Activated T-helper 1 cell treated with anti-CD3 and anti-CD28 coated beads, Interleukin-12 subunit alpha, Interleukin-12 subunit beta, Interleukin-2, Interleukin-4 antibody, amounts not matched to agents 30 ng/mL and 10 ng/mL and 1 ng/mL, durations not matched to agents 14 hours and 24 hours and 36 hours (primary cell): ENCODE measurements at regions not wholly inside any gene's neighbourhood (a gene's known extent, or its start where the extent isn't known, plus 50 kb on each side); places are given as distances from the start of the nearest gene placed in this dataset.
"Not testable (repeated sequence)": the region's sequence is repeated elsewhere in the genome, so short reads cannot be mapped to it uniquely, and the experiment has no call there.

ENCODE experiments used
- DNase-seq: peaks from one replicate; pipeline ENCODE4 v3.0.0; 2021; ENCODE audit warnings: low spot score
- H3K27ac Mint-ChIP-seq: one replicate; pipeline ENCODE4 v1.8.0; 2021; ENCODE audit warnings: mild to moderate bottlenecking, mixed read lengths
- H3K27me3 Mint-ChIP-seq: one replicate; pipeline ENCODE4 v1.8.0; 2022; ENCODE audit warnings: mild to moderate bottlenecking, moderate library complexity, mixed read lengths; ENCODE audit not compliant: insufficient read depth
- H3K36me3 Mint-ChIP-seq: one replicate; pipeline ENCODE4 v1.8.0; 2021; ENCODE audit warnings: low read depth, mixed read lengths
- H3K4me1 Mint-ChIP-seq: one replicate; pipeline ENCODE4 v1.8.0; 2021; ENCODE audit warnings: low read depth, mixed read lengths
- H3K4me3 Mint-ChIP-seq: one replicate; pipeline ENCODE4 v1.8.0; 2021; ENCODE audit warnings: mild to moderate bottlenecking, moderate library complexity, mixed read lengths
- H3K9me3 Mint-ChIP-seq: one replicate; pipeline ENCODE4 v1.8.0; 2021; ENCODE audit warnings: mixed read lengths
- intact Hi-C: fragments of 100-400 bp; cut with micrococcal nuclease; formaldehyde crosslinking; loops from one replicate; pipeline ENCODE4 v1.15.1; 2024

DNA sequence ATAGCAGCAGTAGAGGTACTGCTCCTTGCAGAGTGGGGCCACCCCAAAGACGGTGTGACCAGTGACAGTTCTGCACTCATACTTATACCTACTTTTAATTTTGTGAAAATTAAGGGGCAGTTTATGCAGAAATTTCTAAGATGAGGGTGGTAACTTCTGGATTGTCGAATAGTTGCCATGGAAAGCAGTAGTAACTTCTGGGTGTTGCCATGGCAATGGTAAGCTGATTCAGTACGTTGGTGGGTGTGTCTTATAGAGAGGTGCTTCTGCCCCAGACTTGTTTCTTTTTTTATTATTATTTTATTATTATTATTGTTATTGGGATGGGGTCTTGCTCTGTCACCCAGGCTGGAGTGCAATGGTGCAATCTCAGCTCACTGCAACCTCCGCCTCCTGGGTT, 82.8 kb upstream of the L3MBTL4 start:
- no peak overlapping the region for H3K27ac Mint-ChIP-seq
- DNase-seq, result no peak
- H3K4me1 Mint-ChIP-seq, result no peaks in the 10 kb centered on the region
- no peaks in the 10 kb centered on the region for H3K36me3 Mint-ChIP-seq
- no peak overlapping the region for H3K4me3 Mint-ChIP-seq
- intact Hi-C loops, result no loop called here
- H3K9me3 Mint-ChIP-seq, result no peaks in the 10 kb centered on the region
- H3K27me3 Mint-ChIP-seq, result no peaks in the 10 kb centered on the region

- intact Hi-C loops, result no loop called here
- Mint-ChIP-seq H3K4me1 (no peaks in the 10 kb centered on the region), H3K27ac (no peak overlapping the region), H3K9me3 (no peaks in the 10 kb centered on the region), H3K36me3 (no peaks in the 10 kb centered on the region), H3K4me3 (no peak overlapping the region), H3K27me3 (no peaks in the 10 kb centered on the region)
- no peak for DNase-seq
These were observed 83.7 kb upstream of the L3MBTL4 start for GRCh38 chr18:6498289-6498856.

DNA sequence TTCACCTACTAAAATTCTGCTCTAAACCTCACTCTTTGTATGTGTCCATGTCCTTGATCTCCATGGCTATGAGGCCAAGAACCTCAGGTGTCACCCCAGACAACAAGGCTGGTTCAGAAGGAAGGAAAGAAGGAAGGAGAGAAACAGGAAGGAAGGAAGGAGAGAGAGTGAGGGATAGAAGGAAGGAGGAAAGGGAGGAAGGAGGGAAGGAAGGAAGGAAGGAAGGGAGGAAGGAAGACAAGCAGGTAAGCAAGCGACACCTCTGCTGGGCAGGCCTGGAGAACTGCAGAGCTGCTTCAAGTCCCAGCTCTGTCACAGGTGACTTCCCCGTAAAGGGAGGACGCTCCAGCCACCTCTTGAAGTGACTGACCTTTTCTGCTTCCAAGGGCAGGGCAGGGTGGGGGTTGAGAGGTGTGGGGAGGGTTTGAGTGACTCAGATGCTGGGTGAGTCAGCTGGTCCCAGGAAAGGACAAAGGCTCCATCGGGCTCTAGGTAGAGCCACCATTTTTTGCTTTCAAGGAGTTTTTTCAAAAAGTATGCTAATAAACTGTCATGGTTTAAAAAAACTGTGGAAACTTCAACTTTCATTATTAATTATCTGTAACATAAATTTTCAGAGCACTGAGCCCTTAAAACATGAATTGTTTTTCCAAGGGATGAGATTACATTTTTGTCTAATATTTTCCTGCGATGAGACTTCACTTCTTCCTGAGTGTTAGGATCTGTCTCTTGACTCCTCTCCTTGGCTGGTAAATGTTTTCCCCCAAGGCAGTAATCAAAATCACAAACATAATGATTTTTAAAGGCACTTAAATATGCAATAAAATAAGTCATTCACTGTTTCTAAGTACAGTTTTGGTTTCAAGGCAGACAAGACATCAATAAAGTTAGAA, 90.1 kb upstream of the L3MBTL4 start:
- H3K27ac Mint-ChIP-seq, result no peak overlapping the region
- no peaks in the 10 kb centered on the region for H3K27me3 Mint-ChIP-seq
- no peak for DNase-seq
- H3K9me3 Mint-ChIP-seq, result no peaks in the 10 kb centered on the region
- no peak overlapping the region for H3K4me3 Mint-ChIP-seq
- no peaks in the 10 kb centered on the region for H3K4me1 Mint-ChIP-seq
- H3K36me3 Mint-ChIP-seq, result no peaks in the 10 kb centered on the region
- intact Hi-C loops, result no loop called here

GRCh38 chr18:6505498-6505875, 90.8 kb upstream of the L3MBTL4 start:
- no peak overlapping the region for H3K4me3 Mint-ChIP-seq
- H3K27me3 Mint-ChIP-seq, result no peaks in the 10 kb centered on the region
- H3K27ac Mint-ChIP-seq, result no peak overlapping the region
- no peaks in the 10 kb centered on the region for H3K4me1 Mint-ChIP-seq
- no peaks in the 10 kb centered on the region for H3K36me3 Mint-ChIP-seq
- no peak for DNase-seq
- H3K9me3 Mint-ChIP-seq, result no peaks in the 10 kb centered on the region
- intact Hi-C loops, result no loop called here

DNA sequence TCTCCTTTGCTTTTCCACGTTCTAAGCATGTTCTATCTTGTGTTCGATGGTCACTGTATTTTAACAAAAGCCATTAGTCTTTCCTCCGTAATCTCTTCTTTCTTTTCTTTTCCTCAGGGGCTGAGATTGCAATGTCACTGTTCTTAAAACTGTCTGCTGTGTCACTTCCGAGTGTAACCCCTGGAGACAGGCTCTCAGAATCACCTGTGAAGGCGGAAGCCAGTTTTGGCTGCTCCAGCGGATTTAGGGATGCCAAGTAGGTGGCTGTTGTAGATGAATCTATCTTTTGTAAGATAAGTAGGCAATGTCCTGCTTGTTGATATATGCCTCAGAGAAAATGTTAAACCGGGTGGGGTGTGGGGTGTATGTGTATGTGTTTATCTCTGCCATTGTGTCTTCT, 94.7 kb upstream of the L3MBTL4 start:
- intact Hi-C loops, result no loop called here

GRCh38 chr18:6509832-6510231, 95.1 kb upstream of the L3MBTL4 start:
- Mint-ChIP-seq H3K27me3 (no peaks in the 10 kb centered on the region), H3K9me3 (no peaks in the 10 kb centered on the region), H3K36me3 (no peaks in the 10 kb centered on the region), H3K4me3 (no peak overlapping the region), H3K4me1 (no peaks in the 10 kb centered on the region), H3K27ac (no peak overlapping the region)
- intact Hi-C loops, result no loop called here
- DNase-seq, result no peak

More for the DNA sequence above, 94.7 kb upstream of the L3MBTL4 start:
- no peaks in the 10 kb centered on the region for H3K27me3 Mint-ChIP-seq
- no peak for DNase-seq
- H3K27ac Mint-ChIP-seq, result no peak overlapping the region
- no peaks in the 10 kb centered on the region for H3K9me3 Mint-ChIP-seq
- no peaks in the 10 kb centered on the region for H3K36me3 Mint-ChIP-seq
- H3K4me1 Mint-ChIP-seq, result no peaks in the 10 kb centered on the region
- no peak overlapping the region for H3K4me3 Mint-ChIP-seq

GRCh38 chr18:6520901-6521300, 106.2 kb upstream of the L3MBTL4 start:
- intact Hi-C loops, result loop anchor here (10.0 kb wide), 1 partner anchor 1446 kb away; no protein-coding TSS in a partner anchor
- no peaks in the 10 kb centered on the region for H3K4me1 Mint-ChIP-seq
- H3K27ac Mint-ChIP-seq, result no peak overlapping the region
- no peak for DNase-seq
- no peaks in the 10 kb centered on the region for H3K9me3 Mint-ChIP-seq
- no peaks in the 10 kb centered on the region for H3K36me3 Mint-ChIP-seq
- no peaks in the 10 kb centered on the region for H3K27me3 Mint-ChIP-seq
- no peak overlapping the region for H3K4me3 Mint-ChIP-seq

GRCh38 chr18:6521803-6522418, 107.2 kb upstream of the L3MBTL4 start:
- no peaks in the 10 kb centered on the region for H3K9me3 Mint-ChIP-seq
- H3K27ac Mint-ChIP-seq, result no peak overlapping the region
- H3K4me3 Mint-ChIP-seq, result no peak overlapping the region
- H3K36me3 Mint-ChIP-seq, result no peaks in the 10 kb centered on the region
- H3K27me3 Mint-ChIP-seq, result no peaks in the 10 kb centered on the region
- H3K4me1 Mint-ChIP-seq, result no peaks in the 10 kb centered on the region
- DNase-seq, result peak; percentile 3
- intact Hi-C loops, result loop anchor here (1.0 to 10.0 kb wide), 2 partner anchors 643 to 1447 kb away; no protein-coding TSS in a partner anchor

DNA sequence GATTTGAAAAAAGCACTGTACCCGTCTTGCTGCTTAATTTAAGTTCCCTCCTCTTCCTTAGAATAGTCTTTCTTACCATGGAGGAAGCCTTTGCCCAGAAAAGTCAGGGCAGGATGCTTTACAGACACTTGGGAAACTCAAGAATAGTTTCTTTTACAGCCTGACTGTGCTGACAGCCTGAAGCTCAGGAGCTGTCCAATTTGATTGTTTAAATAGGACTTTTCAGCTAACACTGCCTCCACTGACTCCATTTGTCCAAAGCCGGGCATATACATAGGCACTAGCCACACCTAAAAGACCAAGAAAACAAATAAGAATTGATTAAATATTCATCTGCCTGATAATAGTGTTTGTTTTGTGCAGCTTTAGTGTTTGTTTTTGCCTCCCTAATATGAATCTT, 110.9 kb upstream of the L3MBTL4 start:
- intact Hi-C loops, result loop anchor here (10.0 kb wide), 1 partner anchor 1451 kb away; no protein-coding TSS in a partner anchor
- no peaks in the 10 kb centered on the region for H3K27me3 Mint-ChIP-seq
- DNase-seq, result no peak
- H3K4me1 Mint-ChIP-seq, result no peaks in the 10 kb centered on the region
- H3K4me3 Mint-ChIP-seq, result no peak overlapping the region
- H3K27ac Mint-ChIP-seq, result no peak overlapping the region
- no peaks in the 10 kb centered on the region for H3K9me3 Mint-ChIP-seq
- H3K36me3 Mint-ChIP-seq, result no peaks in the 10 kb centered on the region

DNA sequence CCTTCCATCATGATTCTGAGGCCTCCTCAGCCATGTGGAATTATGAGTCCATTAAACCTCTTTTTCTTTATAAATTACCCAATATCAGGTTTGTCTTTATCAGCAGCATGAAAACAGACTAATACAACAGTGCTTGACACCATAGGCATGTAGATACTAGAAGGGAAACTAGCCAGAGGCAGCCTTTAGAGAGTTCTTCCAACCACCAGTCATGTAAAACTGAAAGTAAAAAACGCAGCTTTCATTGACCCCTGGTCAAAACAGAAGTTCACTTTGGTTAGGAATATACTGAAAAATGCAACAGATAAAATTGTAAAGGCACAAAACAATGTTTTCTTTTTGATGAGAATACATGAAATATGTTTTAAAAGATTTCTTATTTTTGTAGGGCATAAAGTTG, 122.8 kb upstream of the L3MBTL4 start:
- Mint-ChIP-seq H3K36me3 (no peaks in the 10 kb centered on the region), H3K27me3 (no peaks in the 10 kb centered on the region), H3K9me3 (no peaks in the 10 kb centered on the region), H3K4me1 (no peaks in the 10 kb centered on the region), H3K27ac (no peak overlapping the region), H3K4me3 (no peak overlapping the region)
- intact Hi-C loops, result no loop called here
- no peak for DNase-seq

DNA sequence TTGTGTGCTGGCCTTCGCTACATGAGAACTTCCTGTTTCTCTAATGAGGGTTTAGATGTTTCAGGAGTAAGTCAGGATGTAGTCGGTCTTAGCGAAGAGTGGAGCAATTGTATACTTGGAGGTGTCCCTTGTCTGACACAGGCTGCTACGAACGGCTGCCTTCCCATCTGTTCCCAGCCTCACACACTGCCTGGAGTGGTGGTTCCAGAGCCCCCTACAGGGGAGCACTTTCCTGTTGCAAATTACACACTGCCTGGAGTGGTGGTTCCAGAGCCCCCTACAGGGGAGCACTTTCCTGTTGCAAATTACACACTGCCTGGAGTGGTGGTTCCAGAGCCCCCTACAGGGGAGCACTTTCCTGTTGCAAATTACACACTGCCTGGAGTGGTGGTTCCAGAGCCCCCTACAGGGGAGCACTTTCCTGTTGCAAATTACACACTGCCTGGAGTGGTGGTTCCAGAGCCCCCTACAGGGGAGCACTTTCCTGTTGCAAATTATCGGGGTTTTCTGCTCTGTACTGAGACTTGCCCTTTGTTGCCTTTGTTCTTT, 126.5 kb upstream of the L3MBTL4 start:
- H3K36me3 Mint-ChIP-seq, result not testable (repeated sequence)

DNA sequence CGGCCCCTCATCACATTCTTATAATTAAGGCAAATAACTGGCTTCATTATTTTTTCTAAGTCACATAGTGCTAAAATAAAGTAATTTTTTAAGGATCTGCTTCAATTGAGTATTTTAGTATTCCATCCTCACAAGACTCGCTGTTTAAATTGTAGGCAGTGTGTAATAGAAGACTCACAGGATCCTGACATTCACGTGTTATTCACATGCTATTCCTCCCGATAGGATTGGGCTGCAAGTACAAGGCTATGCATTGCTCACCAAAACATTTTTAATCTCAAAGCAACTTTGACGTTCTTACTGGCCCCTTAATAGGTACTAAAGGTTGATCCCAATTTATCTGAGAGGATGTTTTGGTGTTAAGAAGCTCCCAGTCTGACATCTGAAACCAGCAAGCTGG, 127.6 kb upstream of the L3MBTL4 start:
- Mint-ChIP-seq H3K4me3 (no peak overlapping the region), H3K27me3 (no peaks in the 10 kb centered on the region), H3K4me1 (no peaks in the 10 kb centered on the region), H3K27ac (no peak overlapping the region), H3K9me3 (no peaks in the 10 kb centered on the region), H3K36me3 (no peaks in the 10 kb centered on the region)
- no peak for DNase-seq
- intact Hi-C loops, result no loop called here

More for the DNA sequence above, 126.5 kb upstream of the L3MBTL4 start:
- H3K9me3 Mint-ChIP-seq, H3K4me3 Mint-ChIP-seq, intact Hi-C loops, H3K27ac Mint-ChIP-seq, DNase-seq, H3K4me1 Mint-ChIP-seq, H3K27me3 Mint-ChIP-seq: not testable (repeated sequence)

GRCh38 chr18:6543330-6543908, 128.7 kb upstream of the L3MBTL4 start:
- no peak overlapping the region for H3K4me3 Mint-ChIP-seq
- no peaks in the 10 kb centered on the region for H3K36me3 Mint-ChIP-seq
- no peaks in the 10 kb centered on the region for H3K4me1 Mint-ChIP-seq
- H3K27ac Mint-ChIP-seq, result no peak overlapping the region
- no peak for DNase-seq
- H3K9me3 Mint-ChIP-seq, result no peaks in the 10 kb centered on the region
- no peaks in the 10 kb centered on the region for H3K27me3 Mint-ChIP-seq
- intact Hi-C loops, result no loop called here
